Suppressor macrophage treated with lipopolysaccharide for 4 hours (primary cell): ENCODE measurements at regions not wholly inside any gene's neighbourhood (a gene's known extent, or its start where the extent isn't known, plus 50 kb on each side); places are given as distances from the start of the nearest gene placed in this dataset.
"Not testable (repeated sequence)": the region's sequence is repeated elsewhere in the genome, so short reads cannot be mapped to it uniquely, and the experiment has no call there.

Experiments
- DNase-seq: peaks from one replicate; pipeline ENCODE4 v3.0.0-alpha.2; 2020

GRCh38 chr13:91238036-91238435 is 109.5 kb upstream of the MIR17HG start:
- DNase-seq = peak; percentile 6

- no peak for DNase-seq
Observed at GRCh38 chr13:91240341-91240740, 107.1 kb upstream of the MIR17HG start.

- no peak for DNase-seq
Observed at GRCh38 chr13:91241221-91241933, 106.1 kb upstream of the MIR17HG start.

GRCh38 chr13:91242652-91243051 is 104.8 kb upstream of the MIR17HG start:
- no peak for DNase-seq

- DNase-seq = no peak
Observed at GRCh38 chr13:91245288-91245687, 102.2 kb upstream of the MIR17HG start.

- peak; percentile 12 for DNase-seq
Observed at GRCh38 chr13:91247768-91248167, 99.7 kb upstream of the MIR17HG start.

- DNase-seq = no peak
Observed at GRCh38 chr13:91248249-91248648, 99.2 kb upstream of the MIR17HG start.

GRCh38 chr13:91249370-91249769 is 98.1 kb upstream of the MIR17HG start:
- no peak for DNase-seq

- no peak for DNase-seq
Observed at GRCh38 chr13:91249861-91250260, 97.6 kb upstream of the MIR17HG start.

- DNase-seq = not testable (repeated sequence)
Observed at GRCh38 chr13:91251573-91251972, 95.9 kb upstream of the MIR17HG start.

GRCh38 chr13:91264484-91264883 is 83.0 kb upstream of the MIR17HG start:
- DNase-seq = no peak

GRCh38 chr13:91269237-91269636 is 78.2 kb upstream of the MIR17HG start:
- DNase-seq = no peak

GRCh38 chr13:91270031-91270430 is 77.5 kb upstream of the MIR17HG start:
- no peak for DNase-seq

GRCh38 chr13:91272235-91272777 is 75.2 kb upstream of the MIR17HG start:
- DNase-seq = no peak

- no peak for DNase-seq
Observed at GRCh38 chr13:91273675-91274074, 73.8 kb upstream of the MIR17HG start.

GRCh38 chr13:91277013-91277676 is 70.3 kb upstream of the MIR17HG start:
- no peak for DNase-seq

GRCh38 chr13:91278291-91278690 is 69.2 kb upstream of the MIR17HG start:
- no peak for DNase-seq

- DNase-seq = peak; percentile 2
Observed at GRCh38 chr13:91278888-91279287, 68.6 kb upstream of the MIR17HG start.

GRCh38 chr13:91280801-91281200 is 66.7 kb upstream of the MIR17HG start:
- DNase-seq = peak; percentile 26

GRCh38 chr13:91284335-91284734 is 63.2 kb upstream of the MIR17HG start:
- no peak for DNase-seq

- no peak for DNase-seq
Observed at GRCh38 chr13:91286317-91286716, 61.2 kb upstream of the MIR17HG start.

GRCh38 chr13:91291078-91291477 is 56.4 kb upstream of the MIR17HG start:
- DNase-seq = no peak

GRCh38 chr13:91292630-91293221 is 54.8 kb upstream of the MIR17HG start:
- DNase-seq = no peak
